ENCODE measurements at regions not wholly inside any gene's neighbourhood (a gene's known extent, or its start where the extent isn't known, plus 50 kb on each side); places are given as distances from the start of the nearest gene placed in this dataset.

- H2AFZ ChIP-seq: no peak overlapping the region
- H3K4me3 ChIP-seq: no peak overlapping the region
- no peaks in the 10 kb centered on the region for H3F3A ChIP-seq (replicated peaks; ENCODE audit: low read depth)
- Mint-ChIP-seq H3K4me1 (peaks cover 3% of the 10 kb centered on the region; the same call in 2 of the 3 replicates), H3K27me3 (ENCODE audit: insufficient read depth, low read depth, poor library complexity) (peaks cover 4% of the 10 kb centered on the region), H3K4me3 (no peak overlapping the region), H3K27ac (no peak overlapping the region), H3K9me3 (no peaks in the 10 kb centered on the region), H3K36me3 (ENCODE audit: low read depth) (no peaks in the 10 kb centered on the region)
- DNase-seq (ENCODE audit: low spot score) (no peak), ATAC-seq (no peak)
- no peaks in the 10 kb centered on the region for H3K36me3 ChIP-seq (ENCODE audit: insufficient read depth)
- H3K4me2 ChIP-seq: no peak overlapping the region
- TF ChIP-seq EZH2phosphoT487 (IDR thresholded peaks at IDR 0.05; ENCODE audit: unreplicated experiment) (no peak), ETS1 (IDR thresholded peaks at IDR 0.05) (no peak), ZNF331 (CRISPR knock-in tag; IDR thresholded peaks at IDR 0.05; ENCODE audit: low read depth) (no peak), POLR2AphosphoS5 (IDR thresholded peaks at IDR 0.05; ENCODE audit: low read depth) (no peak), CTCF (conservative IDR thresholded peaks at IDR 0.05; ENCODE audit: low read depth in 2 of 2) (no peak), REST (IDR thresholded peaks at IDR 0.05; ENCODE audit: unreplicated experiment) (no peak), ZNF114 (CRISPR knock-in tag; IDR thresholded peaks at IDR 0.05) (no peak), NANOG (IDR thresholded peaks at IDR 0.05; ENCODE audit: borderline replicate concordance) (no peak), JUNB (IDR thresholded peaks at IDR 0.05; ENCODE audit: unreplicated experiment) (no peak), STAT1 (IDR thresholded peaks at IDR 0.05; ENCODE audit: unreplicated experiment) (no peak), ZNF462 (CRISPR knock-in tag; IDR thresholded peaks at IDR 0.05) (no peak), EZH2 (IDR thresholded peaks at IDR 0.05; ENCODE audit: low read depth, unreplicated experiment) (no peak), CREB1 (CRISPR knock-in tag; IDR thresholded peaks at IDR 0.05; ENCODE audit: low read depth) (no peak)
- no peaks in the 10 kb centered on the region for H3K27me3 ChIP-seq (ENCODE audit: insufficient read depth)
- H3K27ac ChIP-seq (ENCODE audit: low read depth): no peak overlapping the region
- H3K4me1 ChIP-seq (ENCODE audit: insufficient read depth): no peaks in the 10 kb centered on the region
- H3K79me2 ChIP-seq (replicated peaks; ENCODE audit: insufficient read depth): no peaks in the 10 kb centered on the region
- H4K20me1 ChIP-seq (replicated peaks; ENCODE audit: insufficient read depth): no peaks in the 10 kb centered on the region
- H3K9me2 ChIP-seq (ENCODE audit: insufficient read depth): no peaks in the 10 kb centered on the region
These were observed 121.4 kb upstream of the SLC14A2 start for GRCh38 chr18:45493830-45494229.
